Liver (tissue), 7 donors: ENCODE measurements at regions not wholly inside any gene's neighbourhood (a gene's known extent, or its start where the extent isn't known, plus 50 kb on each side); places are given as distances from the start of the nearest gene placed in this dataset.

Experiments used
- DNase-seq: peaks from one replicate; pipeline ENCODE4 v3.0.0-alpha.2; 2017; ENCODE audit warnings: low spot score
- H3K27ac ChIP-seq, 2 donors: one replicate each; pipeline ENCODE4 v1.7.0; 2013; ENCODE audit warnings: inconsistent platforms in 2 of 2, low read length in 2 of 2, control low read depth in 1 of 2, low read depth in 1 of 2, mild to moderate bottlenecking in 1 of 2
- H3K27me3 ChIP-seq, 4 donors: one replicate each; pipeline versions ENCODE4 v1.6.1 to v1.7.0; 2013; ENCODE audit warnings: low read length in 3 of 4, inconsistent platforms in 1 of 4, mild to moderate bottlenecking in 1 of 4, moderate library complexity in 1 of 4; ENCODE audit not compliant: control insufficient read depth in 4 of 4, insufficient read depth in 4 of 4
- H3K36me3 ChIP-seq, 4 donors: one replicate each; pipeline versions ENCODE4 v1.6.1 to v1.7.0; 2013; ENCODE audit warnings: low read length in 3 of 4, mild to moderate bottlenecking in 3 of 4, low read depth in 1 of 4, moderate library complexity in 1 of 4; ENCODE audit not compliant: control insufficient read depth in 4 of 4, insufficient read depth in 3 of 4
- H3K4me1 ChIP-seq, 4 donors: one replicate each; pipeline versions ENCODE4 v1.6.1 to v1.7.0; 2013; ENCODE audit warnings: low read length in 3 of 4, mild to moderate bottlenecking in 3 of 4, moderate library complexity in 1 of 4; ENCODE audit not compliant: control insufficient read depth in 4 of 4, insufficient read depth in 4 of 4
- H3K4me3 ChIP-seq, 3 donors: one replicate each; pipeline versions ENCODE4 v1.6.1 to v1.7.0; 2013; ENCODE audit warnings: low read length in 3 of 3, control low read depth in 1 of 3, low read depth in 1 of 3, mild to moderate bottlenecking in 1 of 3
- H3K9ac ChIP-seq, 2 donors: one replicate each; pipeline ENCODE4 v1.7.0; 2013; ENCODE audit warnings: low read length in 2 of 2, mild to moderate bottlenecking in 2 of 2, moderate library complexity in 2 of 2, control low read depth in 1 of 2, low read depth in 1 of 2
- H3K9me3 ChIP-seq, 4 donors: one replicate each; pipeline versions ENCODE4 v1.6.1 to v1.7.0; 2013; ENCODE audit warnings: low read length in 3 of 4; ENCODE audit not compliant: control insufficient read depth in 4 of 4
- EGR1 ChIP-seq, 2 donors: IDR thresholded peaks; 2 replicates each; pipeline ENCODE4 v1.6.1; 2016 to 2018; ENCODE audit warnings: antibody characterized with exemption in 2 of 2, low read depth in 2 of 2
- FOXA2 ChIP-seq: IDR thresholded peaks from 2 replicates; pipeline ENCODE4 v1.6.1; 2016; ENCODE audit warnings: antibody characterized with exemption
- GABPA ChIP-seq, 2 donors: IDR thresholded peaks in 1 of 2; conservative IDR thresholded peaks in 1 of 2; 2 replicates each; pipeline ENCODE4 v1.6.1; 2016; ENCODE audit warnings: antibody characterized with exemption in 2 of 2, mild to moderate bottlenecking in 1 of 2, moderate library complexity in 1 of 2
- HNF4A ChIP-seq, 2 donors: conservative IDR thresholded peaks; 2 replicates each; pipeline ENCODE4 v1.6.1; 2016; ENCODE audit warnings: antibody characterized with exemption in 2 of 2, mild to moderate bottlenecking in 2 of 2
- HNF4G ChIP-seq: IDR thresholded peaks from 2 replicates; pipeline ENCODE4 v1.6.1; 2016; ENCODE audit warnings: antibody characterized with exemption
- JUND ChIP-seq, 2 donors: IDR thresholded peaks; 2 replicates each; pipeline ENCODE4 v1.6.1; 2016; ENCODE audit warnings: antibody characterized with exemption in 2 of 2
- NR2F2 ChIP-seq: IDR thresholded peaks from 2 replicates; pipeline ENCODE4 v1.6.1; 2016; ENCODE audit warnings: antibody characterized with exemption
- RAD21 ChIP-seq, 2 donors: IDR thresholded peaks; 2 replicates each; pipeline ENCODE4 v1.6.1; 2016; ENCODE audit warnings: antibody characterized with exemption in 2 of 2, mild to moderate bottlenecking in 2 of 2
- TAF1 ChIP-seq: conservative IDR thresholded peaks from 2 replicates; pipeline ENCODE4 v1.6.1; 2016; ENCODE audit warnings: antibody characterized with exemption, mild to moderate bottlenecking
- YY1 ChIP-seq: IDR thresholded peaks from 2 replicates; pipeline ENCODE4 v1.6.1; 2016; ENCODE audit warnings: antibody characterized with exemption, mild to moderate bottlenecking
- WGBS: extraction: QIAGEN DNeasy Blood & Tissue Kit; methylation state at CpG from one replicate; pipeline ENCODE4 v1.1.7; 2013; 5-methylcytosine and 5-hydroxymethylcytosine counted together
- TF ChIP-seq, protein P1 (sequence below): IDR thresholded peaks from 2 replicates; pipeline ENCODE4 v1.6.1; 2016; ENCODE audit warnings: antibody characterized with exemption
- TF ChIP-seq, protein P2 (sequence below): IDR thresholded peaks from 2 replicates; pipeline ENCODE4 v1.6.1; 2016; ENCODE audit warnings: antibody characterized with exemption
- TF ChIP-seq, protein P3 (sequence below): IDR thresholded peaks from 2 replicates; pipeline ENCODE4 v1.6.1; 2016; ENCODE audit warnings: antibody characterized with exemption, mild to moderate bottlenecking
- TF ChIP-seq, protein P4 (sequence below): IDR thresholded peaks from 2 replicates; pipeline ENCODE4 v1.6.1; 2016; ENCODE audit warnings: antibody characterized with exemption
- donor health status: healthy.
- donor health status: healthy.
- donor health status: healthy.
- donor health status: healthy.

DNA sequence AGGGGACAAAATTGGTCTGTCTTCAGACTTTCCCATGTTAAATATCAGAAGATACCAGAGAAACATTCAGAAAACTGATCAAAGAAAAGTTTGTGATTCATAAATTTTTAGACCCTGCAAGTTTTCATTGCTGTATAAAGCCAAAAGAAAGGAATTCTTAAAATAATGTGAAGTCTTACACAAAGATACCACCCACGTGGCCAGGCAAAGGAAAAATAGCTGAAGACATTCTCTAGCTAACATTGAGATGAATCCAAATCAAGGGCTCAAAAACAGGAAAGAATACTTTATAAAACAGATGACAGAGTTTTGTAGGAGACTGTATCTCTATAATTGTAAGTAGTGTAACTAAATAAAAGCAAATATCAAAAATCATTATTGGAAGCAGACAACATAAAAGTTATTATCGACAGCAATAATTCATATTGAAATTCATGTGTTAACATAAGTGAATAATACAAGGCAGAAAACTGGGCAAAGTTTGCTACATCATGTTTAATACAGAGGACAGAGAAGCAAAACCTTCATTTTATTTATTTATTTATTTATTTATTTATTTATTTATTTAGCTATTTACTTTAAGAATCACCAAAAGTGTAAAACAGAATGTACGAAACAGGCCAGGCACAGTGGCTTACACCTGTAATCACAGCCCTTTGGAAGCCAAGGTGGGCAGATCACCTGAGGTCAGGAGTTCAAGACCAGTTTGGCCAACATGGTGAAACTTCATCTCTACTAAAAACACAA, 204.6 kb upstream of the SLIT2 start:
- no peak for DNase-seq
- Histone ChIP-seq H3K9me3 (no peaks in the 10 kb centered on the region), H3K4me1 (no peaks in the 10 kb centered on the region), H3K4me3 (no peak overlapping the region), H3K36me3 (no peaks in the 10 kb centered on the region), H3K27ac (no peak overlapping the region), H3K9ac (no peak overlapping the region), H3K27me3 (no peaks in the 10 kb centered on the region)
- TF ChIP-seq RAD21 (IDR thresholded peaks at IDR 0.05): no peak
- no peak for TF ChIP-seq GABPA (IDR thresholded peaks at IDR 0.05 in 1 of 2, conservative IDR thresholded peaks at IDR 0.05 in 1 of 2)
- TF ChIP-seq, protein P1, sequence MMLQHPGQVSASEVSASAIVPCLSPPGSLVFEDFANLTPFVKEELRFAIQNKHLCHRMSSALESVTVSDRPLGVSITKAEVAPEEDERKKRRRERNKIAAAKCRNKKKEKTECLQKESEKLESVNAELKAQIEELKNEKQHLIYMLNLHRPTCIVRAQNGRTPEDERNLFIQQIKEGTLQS: no peak
- no peak for TF ChIP-seq EGR1 (IDR thresholded peaks at IDR 0.05; ENCODE audit: low read depth in 2 of 2)
- no peak for TF ChIP-seq YY1
- TF ChIP-seq TAF1: no peak
- TF ChIP-seq FOXA2: no peak
- TF ChIP-seq NR2F2: no peak
- TF ChIP-seq JUND (IDR thresholded peaks at IDR 0.05): no peak
- TF ChIP-seq, protein P2, sequence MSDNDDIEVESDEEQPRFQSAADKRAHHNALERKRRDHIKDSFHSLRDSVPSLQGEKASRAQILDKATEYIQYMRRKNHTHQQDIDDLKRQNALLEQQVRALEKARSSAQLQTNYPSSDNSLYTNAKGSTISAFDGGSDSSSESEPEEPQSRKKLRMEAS: no peak
- TF ChIP-seq, protein P3, sequence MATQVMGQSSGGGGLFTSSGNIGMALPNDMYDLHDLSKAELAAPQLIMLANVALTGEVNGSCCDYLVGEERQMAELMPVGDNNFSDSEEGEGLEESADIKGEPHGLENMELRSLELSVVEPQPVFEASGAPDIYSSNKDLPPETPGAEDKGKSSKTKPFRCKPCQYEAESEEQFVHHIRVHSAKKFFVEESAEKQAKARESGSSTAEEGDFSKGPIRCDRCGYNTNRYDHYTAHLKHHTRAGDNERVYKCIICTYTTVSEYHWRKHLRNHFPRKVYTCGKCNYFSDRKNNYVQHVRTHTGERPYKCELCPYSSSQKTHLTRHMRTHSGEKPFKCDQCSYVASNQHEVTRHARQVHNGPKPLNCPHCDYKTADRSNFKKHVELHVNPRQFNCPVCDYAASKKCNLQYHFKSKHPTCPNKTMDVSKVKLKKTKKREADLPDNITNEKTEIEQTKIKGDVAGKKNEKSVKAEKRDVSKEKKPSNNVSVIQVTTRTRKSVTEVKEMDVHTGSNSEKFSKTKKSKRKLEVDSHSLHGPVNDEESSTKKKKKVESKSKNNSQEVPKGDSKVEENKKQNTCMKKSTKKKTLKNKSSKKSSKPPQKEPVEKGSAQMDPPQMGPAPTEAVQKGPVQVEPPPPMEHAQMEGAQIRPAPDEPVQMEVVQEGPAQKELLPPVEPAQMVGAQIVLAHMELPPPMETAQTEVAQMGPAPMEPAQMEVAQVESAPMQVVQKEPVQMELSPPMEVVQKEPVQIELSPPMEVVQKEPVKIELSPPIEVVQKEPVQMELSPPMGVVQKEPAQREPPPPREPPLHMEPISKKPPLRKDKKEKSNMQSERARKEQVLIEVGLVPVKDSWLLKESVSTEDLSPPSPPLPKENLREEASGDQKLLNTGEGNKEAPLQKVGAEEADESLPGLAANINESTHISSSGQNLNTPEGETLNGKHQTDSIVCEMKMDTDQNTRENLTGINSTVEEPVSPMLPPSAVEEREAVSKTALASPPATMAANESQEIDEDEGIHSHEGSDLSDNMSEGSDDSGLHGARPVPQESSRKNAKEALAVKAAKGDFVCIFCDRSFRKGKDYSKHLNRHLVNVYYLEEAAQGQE: no peak
- TF ChIP-seq HNF4G: no peak
- WGBS: 73% methylated on average over 3 of the region's 3 CpGs

DNA sequence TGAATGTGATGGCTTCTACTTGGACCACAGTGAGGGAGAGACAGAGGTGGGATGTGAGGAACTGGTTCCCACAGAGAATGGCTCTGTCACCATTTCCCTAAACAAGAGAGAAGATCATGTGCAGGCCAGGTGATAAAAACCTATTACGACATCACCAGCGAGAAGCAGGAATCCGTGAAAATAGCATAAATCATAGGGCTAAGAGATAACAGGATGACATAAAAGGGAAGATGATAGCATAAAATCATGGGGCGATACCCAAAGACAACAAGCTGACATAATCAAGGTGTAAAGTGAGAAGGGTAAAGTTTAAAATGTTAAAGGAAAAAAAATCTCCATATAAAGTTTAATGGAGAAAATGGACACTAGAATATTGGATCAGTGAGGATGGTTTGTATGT, 205.5 kb upstream of the SLIT2 start:
- Histone ChIP-seq H3K36me3 (no peaks in the 10 kb centered on the region), H3K27ac (no peak overlapping the region), H3K9me3 (no peaks in the 10 kb centered on the region), H3K4me3 (no peak overlapping the region), H3K27me3 (no peaks in the 10 kb centered on the region), H3K4me1 (no peaks in the 10 kb centered on the region), H3K9ac (no peak overlapping the region)
- no peak for TF ChIP-seq HNF4A (conservative IDR thresholded peaks at IDR 0.05)
- TF ChIP-seq, protein P4, sequence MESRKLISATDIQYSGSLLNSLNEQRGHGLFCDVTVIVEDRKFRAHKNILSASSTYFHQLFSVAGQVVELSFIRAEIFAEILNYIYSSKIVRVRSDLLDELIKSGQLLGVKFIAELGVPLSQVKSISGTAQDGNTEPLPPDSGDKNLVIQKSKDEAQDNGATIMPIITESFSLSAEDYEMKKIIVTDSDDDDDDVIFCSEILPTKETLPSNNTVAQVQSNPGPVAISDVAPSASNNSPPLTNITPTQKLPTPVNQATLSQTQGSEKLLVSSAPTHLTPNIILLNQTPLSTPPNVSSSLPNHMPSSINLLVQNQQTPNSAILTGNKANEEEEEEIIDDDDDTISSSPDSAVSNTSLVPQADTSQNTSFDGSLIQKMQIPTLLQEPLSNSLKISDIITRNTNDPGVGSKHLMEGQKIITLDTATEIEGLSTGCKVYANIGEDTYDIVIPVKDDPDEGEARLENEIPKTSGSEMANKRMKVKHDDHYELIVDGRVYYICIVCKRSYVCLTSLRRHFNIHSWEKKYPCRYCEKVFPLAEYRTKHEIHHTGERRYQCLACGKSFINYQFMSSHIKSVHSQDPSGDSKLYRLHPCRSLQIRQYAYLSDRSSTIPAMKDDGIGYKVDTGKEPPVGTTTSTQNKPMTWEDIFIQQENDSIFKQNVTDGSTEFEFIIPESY: no peak
- 77% methylated on average over 4 of the region's 4 CpGs for WGBS
- no peak for DNase-seq
